ENCODE measurements at regions not wholly inside any gene's neighbourhood (a gene's known extent, or its start where the extent isn't known, plus 50 kb on each side); places are given as distances from the start of the nearest gene placed in this dataset.

DNA sequence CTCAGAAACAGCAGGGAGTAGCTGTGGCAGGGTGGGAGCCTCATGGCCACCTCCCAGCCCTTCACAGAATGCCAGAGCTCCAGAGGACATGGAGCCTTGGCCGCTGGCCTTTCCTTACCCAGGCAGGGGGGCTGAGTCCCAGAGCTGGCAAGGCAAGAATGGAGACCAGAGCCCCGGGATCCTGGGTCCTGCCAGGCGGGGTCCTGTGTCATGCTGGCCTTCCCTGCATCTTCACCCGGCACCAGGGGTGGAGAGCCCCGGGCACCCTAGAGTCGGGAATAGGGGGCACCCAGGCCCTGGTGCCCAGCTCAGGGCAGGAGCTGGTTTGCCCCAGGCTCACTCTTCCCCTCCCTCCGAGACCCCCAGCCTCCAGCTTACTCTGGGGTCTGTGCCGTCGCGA lies 519.9 kb downstream of the TBC1D22A start:
- no peak for DNase-seq (ENCODE audit: low read depth)

DNA sequence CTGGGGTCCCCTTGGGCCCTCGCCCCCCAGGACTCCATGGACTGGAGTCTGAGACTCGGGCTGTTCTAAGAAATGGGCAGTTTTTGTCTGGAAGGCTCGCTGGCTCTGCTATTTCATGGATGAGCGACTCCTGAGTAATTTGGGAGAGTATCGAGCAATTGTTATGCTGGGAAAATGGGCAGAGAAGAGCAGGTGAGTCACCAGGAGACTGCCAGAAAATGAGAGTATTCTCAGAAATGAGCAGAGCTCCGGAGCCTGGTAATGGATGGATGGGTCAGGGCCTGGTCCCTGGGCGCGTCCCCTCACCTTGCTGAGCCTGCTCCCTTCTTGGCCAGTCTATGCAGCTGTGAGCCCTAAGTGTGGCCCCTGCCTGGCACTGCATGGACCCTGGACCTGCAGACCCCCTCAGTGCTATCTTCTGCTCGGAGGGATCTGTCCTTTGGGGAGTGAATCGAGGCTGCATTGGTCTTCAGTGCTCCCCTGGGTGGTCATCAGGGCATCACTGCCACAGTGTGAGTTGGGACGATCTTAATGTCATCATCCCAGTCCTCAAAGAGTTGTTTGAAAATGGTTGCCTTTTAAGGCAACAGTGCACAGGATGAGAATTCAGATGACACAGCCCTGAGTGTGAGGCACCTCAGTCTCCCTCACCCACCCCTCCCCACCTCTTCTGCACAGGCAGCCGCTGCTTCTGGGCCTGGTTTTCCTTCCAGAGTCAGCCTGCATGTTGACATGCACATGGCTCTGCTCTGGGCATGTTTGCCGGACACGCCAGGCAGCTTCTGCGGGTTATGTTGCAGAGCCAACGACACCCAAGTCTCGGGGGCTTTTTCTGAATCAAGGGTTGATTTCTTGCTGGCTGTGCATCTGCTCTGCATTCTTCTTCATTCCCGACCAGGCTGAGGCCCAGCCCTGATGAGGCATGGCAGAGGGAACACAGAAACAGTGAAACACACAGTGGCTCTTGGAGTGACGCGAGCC lies 519.0 kb downstream of the TBC1D22A start:
- no peak for DNase-seq (ENCODE audit: low read depth)

DNA sequence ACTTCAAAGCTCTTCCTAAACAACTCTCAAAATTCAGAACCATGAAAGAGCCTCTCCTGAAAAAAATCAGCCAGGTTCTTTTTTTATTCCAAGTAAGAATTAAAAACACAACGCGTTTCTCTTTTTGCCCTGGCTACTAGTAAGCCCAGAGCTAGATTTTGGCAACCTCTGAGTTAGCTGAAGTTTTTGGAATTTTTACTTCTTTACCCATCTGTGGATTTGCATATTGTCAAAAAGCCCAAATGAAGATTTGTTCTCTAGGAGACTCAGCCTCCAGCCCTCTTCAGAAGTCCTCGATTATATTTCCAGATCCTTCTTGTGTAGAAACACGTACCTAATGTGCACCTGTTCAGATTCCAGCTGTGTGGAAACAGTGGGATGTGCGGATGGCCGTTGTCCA lies 517.9 kb downstream of the TBC1D22A start:
- no peak for DNase-seq (ENCODE audit: low read depth)

DNA sequence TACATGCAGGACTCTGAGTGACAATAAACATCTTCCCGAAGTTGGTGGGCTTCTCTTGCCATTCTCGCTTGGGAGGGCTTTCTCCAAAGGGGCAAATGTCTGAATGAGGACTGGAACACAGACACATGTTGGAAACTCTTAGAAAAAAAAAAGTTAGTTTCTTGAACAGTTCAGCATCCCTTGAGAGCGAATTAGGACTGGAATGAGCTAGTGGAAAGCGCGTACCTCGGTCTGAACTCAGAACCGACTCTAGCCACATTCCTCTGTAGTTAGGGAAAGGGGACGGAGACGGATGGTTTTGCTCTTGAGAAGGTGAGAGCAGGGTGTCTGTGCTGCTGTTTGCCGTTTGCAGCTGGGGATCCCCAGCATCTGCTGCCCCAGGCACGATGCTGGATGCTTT lies 517.3 kb downstream of the TBC1D22A start:
- DNase-seq (ENCODE audit: low read depth): no peak

DNA sequence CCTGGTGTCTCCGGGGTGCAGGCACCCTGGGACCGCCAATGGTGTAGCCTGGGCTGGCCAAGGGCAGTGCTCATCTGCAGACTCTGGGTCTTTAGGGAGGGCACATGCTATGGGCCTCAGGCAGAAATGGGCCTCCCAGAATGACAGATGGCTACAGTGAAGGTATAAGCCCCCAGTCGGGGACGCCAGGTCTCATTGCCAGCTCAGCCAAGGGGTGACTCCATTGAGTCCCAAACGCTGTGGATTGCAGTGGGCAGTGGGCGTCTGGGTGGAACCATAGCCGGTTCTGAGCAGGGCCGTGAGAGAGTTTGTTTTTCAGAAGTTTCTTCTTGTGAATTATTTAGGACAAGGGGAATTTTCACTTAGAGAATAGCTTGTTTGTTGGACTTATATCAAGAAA lies 516.9 kb downstream of the TBC1D22A start:
- no peak for DNase-seq (ENCODE audit: low read depth)

DNA sequence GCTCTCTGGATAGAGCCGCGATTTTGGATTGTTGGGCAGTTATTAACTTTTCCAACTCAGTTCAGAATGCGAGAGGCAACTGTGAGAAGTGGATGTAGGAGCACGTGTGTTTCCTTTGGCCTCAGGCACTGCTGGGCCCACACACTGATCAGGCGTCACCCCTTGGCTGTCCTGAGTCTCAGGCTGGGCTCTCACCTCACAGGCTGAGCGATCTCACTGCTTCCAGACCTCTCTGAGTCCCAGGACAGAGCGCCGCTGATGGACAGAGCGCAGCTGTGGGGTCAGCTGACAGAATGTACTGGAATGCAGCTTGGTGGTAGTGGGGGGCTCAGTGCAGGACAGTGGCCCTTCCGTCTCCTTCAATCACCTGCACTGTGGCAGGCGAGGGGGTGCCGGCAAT lies 516.2 kb downstream of the TBC1D22A start:
- DNase-seq (ENCODE audit: low read depth): no peak

DNA sequence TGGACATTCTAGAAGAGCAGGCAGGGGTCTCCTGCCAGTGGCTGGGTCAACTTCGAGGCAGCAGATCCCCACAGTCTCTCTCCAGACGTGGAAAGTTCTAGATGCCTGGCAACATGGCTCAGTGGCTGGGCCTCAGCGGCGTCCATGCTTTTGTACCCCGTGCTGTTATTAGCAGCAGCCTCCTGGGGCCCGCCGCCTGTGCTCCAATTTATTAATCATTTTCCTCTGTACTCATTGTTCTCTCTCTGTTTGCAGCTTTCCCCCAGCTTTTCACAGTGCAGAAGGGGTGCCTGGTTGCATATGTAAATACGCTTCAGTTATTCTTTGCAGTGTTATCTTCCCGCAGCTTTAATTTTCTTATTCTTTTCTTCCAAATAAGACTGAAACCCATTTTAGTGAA lies 515.1 kb downstream of the TBC1D22A start:
- no peak for DNase-seq (ENCODE audit: low read depth)

DNA sequence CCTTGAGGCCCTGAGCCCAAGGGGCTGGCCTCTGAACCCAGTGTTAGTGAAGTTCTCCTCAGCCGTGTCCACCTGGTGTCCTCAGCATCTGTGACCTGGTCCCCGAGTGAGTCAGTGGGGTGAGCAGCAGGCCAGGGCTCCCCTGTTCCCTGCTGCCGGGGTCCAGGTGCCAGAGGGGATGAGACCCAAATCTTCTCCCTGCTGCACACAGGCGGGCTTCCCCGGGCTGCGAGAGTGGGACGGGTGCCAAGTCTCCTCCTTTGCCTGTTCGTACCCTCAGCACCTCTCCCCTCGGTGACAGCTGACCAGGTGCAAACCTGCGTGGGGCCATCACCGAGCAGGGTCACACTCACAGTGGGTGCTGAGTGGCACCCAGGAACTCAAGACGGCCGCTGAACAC lies 514.5 kb downstream of the TBC1D22A start:
- no peak for DNase-seq (ENCODE audit: low read depth)

DNA sequence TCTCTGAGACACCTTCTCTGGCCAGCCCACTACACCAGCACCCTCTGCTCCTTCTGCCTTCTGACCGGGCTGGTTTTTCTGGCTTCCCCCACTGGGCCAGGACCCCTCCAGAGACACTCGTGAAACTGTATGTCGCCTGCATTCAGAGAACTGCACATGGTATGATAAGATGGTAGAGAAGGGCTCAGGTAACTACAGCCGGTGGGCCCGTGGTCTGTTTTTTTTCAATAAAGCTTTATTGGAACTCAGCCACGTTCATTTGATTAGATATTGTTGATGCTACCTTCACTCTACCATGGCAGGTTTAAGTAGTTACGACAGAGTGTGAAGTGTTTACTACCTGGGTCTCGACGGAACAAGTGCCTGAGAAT lies 514.0 kb downstream of the TBC1D22A start:
- no peak for DNase-seq (ENCODE audit: low read depth)

DNA sequence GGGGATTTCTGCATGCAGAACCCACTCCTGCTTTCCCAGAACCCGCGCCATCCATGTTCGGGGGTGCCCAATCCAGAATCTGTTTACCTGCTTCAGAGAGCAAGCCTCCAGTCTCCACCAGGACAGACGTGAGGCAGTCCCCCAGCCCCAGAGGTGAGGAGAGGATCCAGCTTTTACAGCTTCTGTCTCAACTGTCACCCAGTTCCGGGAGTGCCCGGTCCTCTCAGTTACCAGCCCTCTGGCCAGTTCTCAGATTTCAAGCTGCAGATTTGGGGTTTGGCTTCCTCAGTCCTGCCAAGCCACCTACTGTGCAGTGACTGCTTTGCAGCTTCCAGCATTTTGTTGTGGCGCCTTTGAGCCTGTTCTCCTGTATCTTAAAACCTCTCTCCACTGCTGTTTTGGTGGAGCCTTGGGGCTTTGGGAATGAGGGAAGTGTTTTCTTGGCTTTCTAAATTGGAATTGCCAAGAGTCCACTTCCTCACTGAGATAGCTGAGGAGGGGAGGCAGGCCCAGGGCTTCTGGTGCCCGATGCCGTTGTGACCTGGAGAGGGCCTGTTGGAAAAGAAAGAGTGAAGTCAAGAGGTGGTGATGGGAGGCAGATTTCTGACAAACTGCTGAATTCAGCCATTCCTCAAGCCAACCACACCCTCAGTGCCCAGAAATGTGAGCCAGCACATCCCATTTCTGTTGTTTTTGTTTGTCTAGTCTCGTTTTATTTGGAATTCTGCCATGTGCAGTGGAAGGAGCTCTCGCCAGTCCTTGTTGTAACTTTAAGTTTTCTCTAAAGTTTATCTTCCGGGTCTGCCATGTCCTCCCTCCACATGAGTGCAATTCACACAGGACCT lies 513.4 kb downstream of the TBC1D22A start:
- DNase-seq (ENCODE audit: low read depth): no peak

DNA sequence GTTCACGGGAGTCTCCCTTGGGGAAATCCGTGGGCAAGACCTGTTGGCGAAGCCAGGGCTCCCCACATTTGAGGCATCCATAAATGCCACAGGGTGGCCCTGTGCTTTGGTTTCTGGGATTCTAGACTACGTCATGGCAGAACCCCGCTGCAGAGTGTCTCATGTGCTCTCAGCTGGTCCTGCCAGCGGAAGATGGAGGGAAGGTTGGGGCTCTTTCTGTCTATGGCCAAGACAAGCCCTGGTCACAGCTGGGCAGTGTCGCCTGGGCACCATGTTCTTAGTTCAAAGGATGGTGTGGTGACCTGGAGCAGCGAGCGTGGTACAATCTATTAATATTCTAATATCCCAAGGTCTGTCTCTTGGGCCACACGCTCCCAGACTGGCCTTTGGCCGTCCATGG lies 511.7 kb downstream of the TBC1D22A start:
- no peak for DNase-seq (ENCODE audit: low read depth)

DNA sequence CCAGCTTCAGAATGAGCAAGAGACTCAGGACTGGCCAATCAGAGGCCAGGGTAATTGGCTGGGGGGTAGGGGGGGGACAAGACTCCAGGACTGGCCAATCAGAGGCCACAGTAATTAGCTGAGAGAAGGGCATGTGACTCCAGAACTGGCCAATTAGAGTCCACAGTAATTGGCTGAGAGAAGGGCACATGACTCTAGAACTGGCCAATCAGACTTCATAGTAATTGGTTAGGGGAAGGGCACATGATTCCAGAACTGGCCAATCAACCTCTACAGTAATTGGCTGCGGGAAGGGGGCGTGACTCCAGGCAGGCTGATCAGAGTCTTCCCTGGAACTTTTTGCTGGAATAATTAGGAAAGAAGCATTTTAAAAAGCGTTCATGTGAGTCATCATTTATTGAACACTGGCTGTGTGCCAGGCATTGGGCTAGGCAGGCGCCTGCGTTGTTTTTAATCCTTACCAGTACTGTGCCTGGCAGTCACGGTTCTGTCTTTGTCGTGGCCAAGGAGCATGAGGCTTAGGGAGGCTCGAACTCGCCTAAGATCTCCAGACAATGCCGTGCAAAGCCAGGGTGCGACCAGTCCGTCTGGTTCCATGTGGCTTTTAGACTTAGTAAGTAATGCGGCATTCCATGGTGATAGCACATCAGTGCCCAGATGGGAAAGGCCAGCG lies 508.1 kb downstream of the TBC1D22A start:
- DNase-seq (ENCODE audit: low read depth): no peak

DNA sequence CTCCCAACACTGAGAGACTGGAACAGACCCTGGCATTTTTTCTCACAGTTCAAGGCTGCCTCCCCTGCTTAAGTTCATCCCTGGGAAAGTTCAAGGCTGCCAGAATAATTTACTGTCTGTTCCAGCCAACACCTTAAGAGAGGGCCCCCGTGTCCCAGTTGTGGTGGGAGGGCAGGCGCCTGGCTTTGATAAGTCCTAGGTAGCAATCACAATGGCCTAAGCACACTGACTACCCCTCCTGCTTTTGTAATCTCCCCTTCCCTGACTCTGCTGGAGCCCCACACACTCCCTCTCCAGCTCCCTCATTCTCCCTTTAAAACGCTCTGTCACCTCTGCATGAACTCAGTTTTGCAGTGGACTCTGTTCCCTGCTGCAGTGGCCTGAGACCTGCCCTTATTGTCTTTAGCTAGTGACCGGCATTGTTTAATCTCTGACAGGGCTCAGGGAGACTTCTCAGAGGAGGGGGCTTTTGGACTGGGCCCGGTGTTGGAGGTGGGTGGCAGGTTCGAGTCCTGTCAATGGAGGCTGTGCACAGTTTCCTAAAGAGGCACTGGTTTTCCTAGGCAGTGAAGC lies 507.2 kb downstream of the TBC1D22A start:
- no peak for DNase-seq (ENCODE audit: low read depth)

DNA sequence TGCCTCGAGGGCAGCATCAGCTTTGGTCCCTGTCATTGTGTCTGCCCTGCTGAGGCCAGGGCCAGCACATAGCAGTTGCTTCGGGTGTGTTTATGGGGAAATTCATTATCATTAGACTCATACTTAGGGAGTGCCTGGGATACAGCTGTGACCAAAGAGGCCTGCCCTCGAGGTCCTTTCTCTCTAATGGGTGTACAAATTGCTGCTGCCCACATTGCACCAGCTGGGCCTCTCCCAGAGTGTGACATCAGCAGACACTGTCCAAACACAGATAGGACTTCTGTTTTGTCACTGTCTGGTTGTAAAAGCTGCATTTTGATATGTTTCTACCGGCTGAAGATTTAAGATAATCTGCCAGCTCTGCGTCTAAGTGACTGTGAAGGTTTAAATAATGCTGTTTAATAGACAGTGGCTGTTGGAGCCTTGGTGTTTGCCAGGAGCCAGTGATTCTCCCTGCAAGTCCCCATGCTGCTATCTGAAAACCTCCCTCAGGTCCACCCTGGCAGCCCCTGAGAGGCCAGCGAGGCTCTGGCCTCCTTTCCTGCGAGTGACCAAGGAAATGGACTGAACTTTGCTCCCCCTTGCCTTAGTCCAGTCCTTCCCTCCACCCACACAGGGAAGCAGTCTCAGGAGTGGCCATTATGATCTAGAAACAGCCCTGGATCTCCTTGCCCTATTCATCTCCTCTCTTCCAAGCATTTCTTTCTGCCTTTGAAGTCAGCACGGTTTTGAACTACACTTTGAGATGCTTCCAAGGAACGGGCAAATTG lies 505.2 kb downstream of the TBC1D22A start:
- no peak for DNase-seq (ENCODE audit: low read depth)

DNA sequence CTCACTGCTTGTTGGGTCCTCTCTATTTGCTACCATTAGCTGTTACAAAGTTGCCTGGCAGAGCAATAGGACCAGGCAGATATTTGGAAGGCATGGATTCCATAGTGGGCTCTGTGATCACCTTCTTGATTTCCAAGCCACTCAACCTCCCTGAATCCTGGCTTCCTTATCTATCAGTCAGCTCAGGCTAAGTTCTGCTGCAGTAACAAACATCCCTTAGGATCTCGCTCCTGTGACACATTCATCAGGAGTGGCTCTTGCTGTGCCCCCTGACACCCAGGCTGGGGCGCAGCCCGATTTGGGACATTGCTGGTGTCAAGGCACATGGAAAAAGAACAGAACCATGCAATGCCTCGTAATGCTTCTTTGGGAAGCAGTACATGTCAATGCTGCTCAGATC lies 503.9 kb downstream of the TBC1D22A start:
- DNase-seq (ENCODE audit: low read depth): no peak

DNA sequence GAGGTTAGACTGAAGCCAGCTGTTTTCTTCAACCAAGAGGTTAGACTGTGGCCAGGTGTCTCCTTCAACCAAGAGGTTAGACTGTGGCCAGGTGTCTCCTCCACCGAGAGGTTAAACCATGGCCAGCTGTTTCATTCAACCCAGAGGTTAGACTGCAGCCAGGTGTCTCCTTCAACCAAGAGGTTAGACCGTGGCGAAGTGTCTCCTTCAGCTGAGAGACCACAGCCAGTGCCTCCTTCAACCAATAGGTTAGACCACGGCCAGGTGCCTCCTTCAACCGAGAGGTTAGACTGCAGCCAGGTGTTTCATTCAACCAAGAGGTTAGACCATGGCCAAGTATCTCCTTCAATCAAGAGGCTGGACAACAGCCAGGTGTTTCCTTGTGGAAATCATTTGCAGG lies 498.1 kb downstream of the TBC1D22A start:
- DNase-seq (ENCODE audit: low read depth): no peak

DNA sequence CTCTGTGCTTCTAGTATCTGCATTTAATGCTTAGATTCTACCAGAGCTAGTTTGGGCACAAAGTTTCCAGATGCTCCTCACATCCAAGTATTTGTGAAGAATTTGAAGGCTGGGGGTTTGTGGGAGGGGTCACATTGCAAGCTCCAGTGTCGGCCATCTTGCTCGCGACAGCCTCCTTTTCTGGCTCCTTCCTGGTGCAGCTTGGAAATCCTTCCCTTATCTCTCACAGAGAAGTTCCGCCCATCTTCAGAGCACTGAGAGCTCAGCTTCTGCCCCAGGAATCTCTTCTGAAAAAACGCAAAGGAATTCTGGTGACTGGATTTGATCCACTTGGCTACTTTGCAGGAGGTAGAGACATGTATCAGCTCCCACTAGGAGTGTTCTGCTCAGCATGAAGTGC lies 497.5 kb downstream of the TBC1D22A start:
- no peak for DNase-seq (ENCODE audit: low read depth)

DNA sequence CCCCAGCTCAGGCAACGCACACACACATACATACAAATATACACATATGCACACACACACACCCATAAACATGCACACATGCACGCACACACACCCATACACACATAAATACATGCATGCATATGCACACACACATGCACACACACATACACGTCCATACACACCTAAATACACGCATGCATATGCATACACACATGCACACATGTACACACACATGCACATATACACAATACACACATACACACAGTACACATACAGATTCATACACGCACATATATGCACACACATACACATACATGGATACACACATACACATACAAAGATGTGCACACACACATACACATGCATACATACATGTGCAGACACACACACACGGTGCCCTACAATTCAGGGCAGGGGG lies 496.6 kb downstream of the TBC1D22A start:
- DNase-seq (ENCODE audit: low read depth): no peak

DNA sequence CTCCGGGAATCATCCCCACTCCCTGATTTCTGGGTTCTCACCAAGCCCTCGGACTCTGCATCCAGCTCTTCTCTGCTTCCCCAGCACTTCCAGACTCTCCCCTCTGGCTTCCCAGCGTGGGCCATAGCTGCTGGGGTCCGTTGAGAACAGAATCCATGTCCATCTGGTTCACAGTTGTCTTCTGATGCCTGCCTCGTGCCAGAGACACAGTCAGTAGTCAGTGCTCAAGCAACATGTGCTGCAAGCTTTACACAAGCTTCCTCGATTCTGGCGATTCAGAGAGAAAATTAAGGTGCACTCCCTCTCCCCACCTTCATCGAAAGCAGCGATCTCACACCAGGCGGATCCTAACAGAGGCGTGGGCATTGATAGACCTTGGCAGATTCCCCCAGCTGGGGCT lies 495.5 kb downstream of the TBC1D22A start:
- DNase-seq (ENCODE audit: low read depth): no peak

DNA sequence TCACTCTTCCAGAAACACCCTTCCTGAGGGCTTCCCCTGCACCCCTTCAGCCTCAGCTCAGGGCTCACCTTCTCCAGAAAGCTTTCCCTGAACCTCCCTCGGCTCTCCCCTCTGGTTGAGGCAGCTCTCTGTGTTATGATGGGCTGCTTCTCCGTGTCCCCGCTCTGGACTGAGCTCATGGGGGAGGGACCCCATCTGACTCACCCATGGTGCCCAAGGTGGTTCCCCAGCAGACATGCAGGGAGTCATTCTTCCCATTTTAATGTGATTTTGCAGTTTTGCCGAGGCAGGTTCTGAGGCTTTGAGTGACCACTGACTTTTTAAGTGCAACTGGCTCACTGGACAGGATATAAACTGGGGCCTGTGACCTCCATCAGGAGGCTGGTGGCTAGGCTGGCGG lies 495.1 kb downstream of the TBC1D22A start:
- DNase-seq (ENCODE audit: low read depth): no peak

DNA sequence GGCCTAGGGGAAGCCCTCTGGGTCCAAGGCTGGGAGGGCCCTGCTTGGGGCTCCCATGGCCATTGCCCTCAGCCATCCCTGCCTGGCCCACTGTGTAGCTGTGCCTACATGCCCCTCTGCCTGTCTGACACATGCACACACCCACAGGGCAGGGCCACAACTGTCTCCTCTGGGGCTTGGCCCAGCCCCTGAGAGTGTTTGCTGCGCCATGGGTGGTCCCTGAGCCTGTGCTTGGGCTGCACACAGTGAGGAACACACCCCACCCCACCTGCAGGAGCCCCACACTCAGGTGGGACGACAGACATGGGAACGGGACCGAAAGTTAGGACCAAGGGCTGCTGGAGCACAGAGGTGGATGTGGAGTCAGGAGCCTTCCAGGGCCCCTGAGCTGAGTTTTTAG lies 489.5 kb downstream of the TBC1D22A start:
- DNase-seq (ENCODE audit: low read depth): no peak
